ENCODE measurements at regions not wholly inside any gene's neighbourhood (a gene's known extent, or its start where the extent isn't known, plus 50 kb on each side); places are given as distances from the start of the nearest gene placed in this dataset.

DNA sequence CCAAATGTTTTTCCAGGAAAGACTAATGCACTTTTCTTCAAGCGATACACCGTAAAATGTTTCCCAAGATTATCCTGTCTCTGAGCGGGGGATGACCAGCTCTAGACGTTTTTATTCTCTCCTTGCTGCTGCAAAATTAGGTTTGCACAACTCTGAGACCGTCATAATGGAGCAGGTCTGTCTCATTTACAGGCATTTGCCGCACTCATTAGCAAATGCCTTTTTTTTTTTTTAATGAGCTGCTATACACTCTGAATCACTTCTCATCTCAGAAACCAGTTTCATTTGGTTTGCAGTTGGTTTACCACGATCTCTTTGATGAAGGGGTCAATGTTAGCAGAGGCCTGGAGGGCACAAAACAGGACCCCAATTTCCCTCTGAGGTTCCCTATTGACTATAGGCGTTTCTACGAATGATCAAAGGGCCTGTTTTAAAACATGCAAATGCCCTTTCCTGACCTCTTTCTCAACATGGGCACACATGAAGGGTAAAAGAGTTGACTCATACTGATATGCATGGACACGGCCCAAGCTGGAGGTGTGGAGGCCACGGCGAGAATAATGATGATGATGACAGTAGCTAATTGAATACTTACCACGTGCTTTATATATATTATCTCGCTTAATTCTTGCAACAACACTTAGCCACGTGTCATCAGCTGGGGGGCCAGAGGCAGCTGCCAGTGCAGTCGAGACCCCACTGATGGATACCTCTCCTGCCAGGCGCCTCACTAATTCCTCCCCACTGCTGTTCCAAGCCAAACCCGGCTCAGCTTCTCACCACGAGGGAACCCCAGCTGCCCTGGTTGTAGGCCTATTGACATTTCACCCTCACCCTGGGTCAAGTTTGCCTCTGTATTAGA is 89.9 kb upstream of the PTCH1 start:
- TF ChIP-seq, protein P1, sequence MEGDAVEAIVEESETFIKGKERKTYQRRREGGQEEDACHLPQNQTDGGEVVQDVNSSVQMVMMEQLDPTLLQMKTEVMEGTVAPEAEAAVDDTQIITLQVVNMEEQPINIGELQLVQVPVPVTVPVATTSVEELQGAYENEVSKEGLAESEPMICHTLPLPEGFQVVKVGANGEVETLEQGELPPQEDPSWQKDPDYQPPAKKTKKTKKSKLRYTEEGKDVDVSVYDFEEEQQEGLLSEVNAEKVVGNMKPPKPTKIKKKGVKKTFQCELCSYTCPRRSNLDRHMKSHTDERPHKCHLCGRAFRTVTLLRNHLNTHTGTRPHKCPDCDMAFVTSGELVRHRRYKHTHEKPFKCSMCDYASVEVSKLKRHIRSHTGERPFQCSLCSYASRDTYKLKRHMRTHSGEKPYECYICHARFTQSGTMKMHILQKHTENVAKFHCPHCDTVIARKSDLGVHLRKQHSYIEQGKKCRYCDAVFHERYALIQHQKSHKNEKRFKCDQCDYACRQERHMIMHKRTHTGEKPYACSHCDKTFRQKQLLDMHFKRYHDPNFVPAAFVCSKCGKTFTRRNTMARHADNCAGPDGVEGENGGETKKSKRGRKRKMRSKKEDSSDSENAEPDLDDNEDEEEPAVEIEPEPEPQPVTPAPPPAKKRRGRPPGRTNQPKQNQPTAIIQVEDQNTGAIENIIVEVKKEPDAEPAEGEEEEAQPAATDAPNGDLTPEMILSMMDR (IDR thresholded peaks at IDR 0.05), result no peak
- TF ChIP-seq EP300 (IDR thresholded peaks at IDR 0.05) (no peak), POLR2A (IDR thresholded peaks at IDR 0.05; ENCODE audit: low read depth) (no peak)
